ENCODE measurements at regions not wholly inside any gene's neighbourhood (a gene's known extent, or its start where the extent isn't known, plus 50 kb on each side); places are given as distances from the start of the nearest gene placed in this dataset.
A peak's percentile ranks its signal among the peaks of the same experiment; 100 is the strongest.

DNA sequence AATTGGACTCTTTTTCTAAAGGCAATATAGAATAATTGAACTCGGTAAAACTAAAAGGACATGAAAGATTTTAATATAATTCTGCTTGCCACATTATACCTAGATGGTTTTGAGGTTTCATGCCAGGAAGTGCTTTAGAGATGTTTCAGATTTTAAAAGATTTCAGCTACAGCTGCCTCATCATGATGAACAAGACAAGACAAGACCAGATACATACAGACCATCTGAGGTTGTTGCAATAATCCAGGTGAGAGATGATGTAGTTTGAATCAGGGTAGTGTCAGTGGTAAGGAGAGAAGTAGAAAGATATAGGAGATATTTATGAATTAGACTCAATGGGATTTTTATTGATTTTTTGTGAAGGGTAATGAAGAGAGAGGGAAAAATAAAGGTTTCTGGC is 374.3 kb upstream of the HSF2 start:
- DNase-seq (ENCODE audit: low read depth, low spot score), result no peak
- H3K27ac ChIP-seq, result peak overlapping the region; percentile 19

DNA sequence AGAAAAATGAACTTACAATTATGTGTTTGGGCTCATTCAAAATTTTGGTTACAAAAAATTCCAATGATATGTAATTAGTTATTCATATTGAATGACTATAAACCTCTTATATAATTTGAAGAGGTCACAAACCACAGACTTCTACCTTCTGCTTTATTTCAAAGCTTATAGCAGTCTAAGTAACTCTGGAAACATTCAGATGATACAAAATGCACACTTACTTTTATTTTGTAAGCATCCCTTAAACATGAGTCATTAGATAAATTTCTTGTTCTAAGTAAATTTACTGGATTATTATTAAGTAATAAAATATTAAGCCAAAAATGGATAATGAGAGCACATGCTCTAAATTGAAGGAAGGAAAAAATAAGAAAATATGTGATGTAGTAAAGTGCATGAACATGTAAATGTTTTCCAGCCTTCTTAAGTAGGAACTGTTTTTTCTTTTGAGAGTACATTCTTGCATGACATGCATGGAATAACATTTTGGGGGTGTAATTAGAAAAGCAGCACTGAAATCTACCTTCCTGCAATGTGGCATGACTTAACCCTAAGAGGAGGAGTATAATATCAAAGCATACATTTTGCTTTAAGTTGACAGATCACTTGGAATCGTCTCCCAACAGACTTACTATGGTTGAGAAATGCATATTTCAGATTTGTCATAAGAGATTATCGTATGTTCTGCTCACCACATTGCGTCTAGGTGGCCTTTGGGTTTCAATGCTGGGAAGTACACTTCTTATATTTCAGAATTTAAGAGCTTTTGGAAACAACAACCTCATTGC is 372.7 kb upstream of the HSF2 start:
- DNase-seq (ENCODE audit: low read depth, low spot score), result no peak

DNA sequence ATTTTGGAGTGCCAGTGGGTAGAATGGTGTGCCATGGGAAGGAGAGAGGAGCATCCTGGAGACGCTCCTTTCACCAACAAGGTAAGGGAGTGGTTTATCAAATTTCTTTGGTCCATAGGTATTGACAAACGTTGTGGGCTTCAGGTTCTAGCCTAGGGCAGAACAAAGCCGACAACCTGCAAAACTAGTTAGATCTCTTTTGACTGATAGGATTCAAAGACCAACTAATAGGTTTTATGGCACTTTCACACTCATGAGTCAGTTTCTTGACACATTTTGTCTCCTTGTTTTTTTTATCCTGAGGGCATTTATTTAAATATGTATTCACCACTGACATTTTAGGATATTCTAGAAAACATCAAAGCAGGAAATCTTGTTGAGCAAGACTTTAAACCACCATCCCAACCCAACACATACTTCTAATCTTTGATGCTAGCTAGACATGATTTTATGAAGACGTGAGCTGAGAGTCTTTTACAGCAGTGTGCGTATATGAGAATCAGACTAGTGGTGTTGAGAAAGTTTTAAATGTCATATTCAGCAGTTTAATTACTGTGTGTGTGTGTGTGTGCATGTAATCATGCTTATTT is 370.4 kb upstream of the HSF2 start:
- no peak overlapping the region for H3K27ac ChIP-seq
- DNase-seq (ENCODE audit: low read depth, low spot score), result peak; percentile 73

More for the DNA sequence above, 372.7 kb upstream of the HSF2 start:
- no peak overlapping the region for H3K27ac ChIP-seq

DNA sequence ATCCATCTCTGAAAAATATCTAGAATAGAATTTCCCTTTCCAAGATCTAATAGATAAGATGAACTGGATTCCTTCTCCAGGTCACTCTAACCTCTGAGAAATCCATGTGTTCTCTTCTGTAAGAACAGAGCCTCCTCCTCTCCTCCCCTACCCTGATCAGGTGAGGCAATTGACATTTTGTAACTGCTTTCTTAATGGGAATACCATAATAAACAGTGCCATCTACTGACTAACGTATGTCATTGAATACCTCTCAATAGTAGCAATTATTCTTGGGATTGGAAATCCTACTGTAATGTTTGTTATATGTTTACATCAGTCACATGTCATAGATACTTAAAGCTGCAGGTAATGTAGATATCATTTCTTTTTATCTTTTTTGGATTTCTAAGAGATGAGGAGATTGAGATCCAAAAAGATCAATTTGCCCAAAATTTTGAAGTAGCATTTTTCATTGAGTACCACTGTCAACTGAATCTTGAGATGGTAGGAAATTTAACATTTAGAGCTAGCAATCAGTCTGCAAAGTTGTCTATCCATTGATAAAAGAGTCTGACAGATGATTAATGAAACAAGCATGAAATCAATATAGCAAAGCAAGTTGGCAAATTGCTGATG is 365.8 kb upstream of the HSF2 start:
- DNase-seq (ENCODE audit: low read depth, low spot score), result no peak
- H3K27ac ChIP-seq, result no peak overlapping the region

DNA sequence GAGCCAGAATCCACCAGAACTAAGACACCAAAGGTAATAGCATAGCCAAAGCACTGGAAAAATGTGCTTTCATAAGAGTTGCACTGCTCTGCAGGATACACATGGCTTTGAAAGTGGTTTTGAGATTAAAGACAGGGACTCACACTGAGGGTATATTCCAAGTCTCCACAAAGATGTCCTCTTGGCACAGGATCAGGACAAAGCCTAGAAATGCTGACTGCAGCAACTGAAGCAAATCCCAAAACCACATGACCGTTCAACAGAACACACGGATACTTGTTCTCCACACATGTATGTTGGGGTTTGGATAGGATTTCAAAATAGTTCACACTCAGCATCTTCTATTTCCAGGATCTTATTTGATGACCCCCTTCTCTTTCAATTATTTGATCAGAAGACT is 364.3 kb upstream of the HSF2 start:
- no peak for DNase-seq (ENCODE audit: low read depth, low spot score)
- no peak overlapping the region for H3K27ac ChIP-seq

DNA sequence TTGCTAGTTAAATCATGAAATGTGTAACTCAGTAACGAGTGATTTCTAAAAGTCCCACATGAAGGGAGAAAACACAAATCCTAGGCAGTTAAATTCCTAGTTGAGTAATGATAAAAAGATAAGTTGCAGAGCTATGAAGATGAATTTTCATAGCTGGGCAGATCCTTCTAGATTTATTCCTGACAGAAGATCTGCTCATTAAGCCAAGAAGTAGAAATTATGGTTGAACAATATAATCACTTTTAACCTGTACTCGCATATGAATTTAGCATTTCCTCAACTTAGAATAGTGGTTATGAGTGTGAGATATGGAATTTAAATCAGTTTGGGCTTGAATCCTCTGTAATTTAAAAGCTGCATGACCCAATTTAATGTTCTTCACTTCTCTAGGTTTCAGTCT is 359.2 kb upstream of the HSF2 start:
- no peak overlapping the region for H3K27ac ChIP-seq
- no peak for DNase-seq (ENCODE audit: low read depth, low spot score)

DNA sequence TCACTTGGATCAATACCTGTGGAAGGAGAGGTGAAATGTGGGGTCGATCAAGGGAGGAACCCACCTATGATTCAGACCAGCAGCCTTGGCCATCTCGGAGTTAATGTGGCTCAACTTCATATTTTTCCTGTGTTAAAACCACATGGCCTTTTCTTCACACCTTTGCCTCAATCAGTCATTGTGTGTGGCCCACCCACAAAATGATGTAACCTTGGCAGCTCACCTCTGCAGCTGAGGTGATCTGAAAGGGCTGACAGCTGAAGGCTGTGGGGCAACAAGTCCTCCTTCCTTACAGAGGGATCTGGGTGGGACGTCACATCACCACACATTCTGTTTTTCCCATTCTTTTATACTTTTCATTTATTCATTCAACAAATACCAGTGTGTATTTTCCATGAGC is 357.1 kb upstream of the HSF2 start:
- no peak for DNase-seq (ENCODE audit: low read depth, low spot score)
- H3K27ac ChIP-seq, result no peak overlapping the region

DNA sequence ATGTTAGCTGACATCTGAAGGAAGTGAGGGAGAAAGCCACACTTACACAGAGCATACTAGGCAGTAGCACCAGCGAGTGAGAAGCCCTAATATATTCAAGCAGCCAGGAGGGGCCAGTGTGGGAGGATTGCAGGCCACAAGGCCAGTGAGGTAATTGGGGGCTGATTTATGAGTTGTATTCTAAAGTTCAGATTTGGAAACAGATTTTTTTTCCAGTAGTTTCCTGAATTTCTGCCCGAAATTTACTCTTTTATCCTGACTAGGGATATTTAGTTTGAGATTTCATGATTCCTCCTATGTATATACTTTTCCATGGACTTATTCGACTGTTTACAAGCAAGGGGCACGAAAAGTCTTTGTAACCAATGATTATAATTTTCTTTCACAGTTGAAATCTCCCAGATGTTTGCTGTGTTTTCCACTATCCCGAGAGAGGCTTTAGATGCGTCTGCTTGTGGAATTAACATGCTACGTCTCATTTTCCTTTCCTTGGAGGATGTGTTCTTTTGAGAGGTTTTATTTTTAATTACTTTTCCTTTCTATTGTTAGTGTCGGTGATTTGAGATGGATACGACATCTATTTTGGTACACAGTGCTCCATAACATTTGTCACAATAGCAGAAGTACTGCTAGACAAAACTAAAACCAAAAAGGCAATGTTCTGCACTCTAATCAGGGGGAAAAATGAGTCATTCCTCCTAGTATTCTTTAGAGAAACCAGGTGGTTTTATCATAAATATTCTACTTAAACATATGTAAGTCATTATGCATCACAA is 356.3 kb upstream of the HSF2 start:
- no peak overlapping the region for H3K27ac ChIP-seq
- DNase-seq (ENCODE audit: low read depth, low spot score), result no peak

DNA sequence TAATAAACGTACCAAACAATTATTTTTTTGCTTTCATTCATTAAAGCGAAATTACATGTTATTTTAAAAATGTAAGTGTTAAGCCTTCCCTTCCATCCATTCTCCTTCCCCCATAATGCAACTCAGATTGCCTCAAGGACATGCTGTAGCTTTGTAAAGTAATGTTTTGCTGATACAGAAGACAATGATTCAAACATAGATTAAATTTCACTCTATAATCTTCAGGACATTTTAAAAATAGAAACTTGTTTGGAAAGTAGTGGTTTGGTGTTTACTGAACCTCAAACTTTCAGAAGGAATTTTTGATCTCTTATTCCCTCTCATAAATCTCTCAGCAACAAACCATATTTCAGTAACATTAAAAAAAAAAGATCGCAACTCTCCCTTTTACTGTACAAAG is 350.9 kb upstream of the HSF2 start:
- no peak for DNase-seq (ENCODE audit: low read depth, low spot score)
- H3K27ac ChIP-seq, result no peak overlapping the region

DNA sequence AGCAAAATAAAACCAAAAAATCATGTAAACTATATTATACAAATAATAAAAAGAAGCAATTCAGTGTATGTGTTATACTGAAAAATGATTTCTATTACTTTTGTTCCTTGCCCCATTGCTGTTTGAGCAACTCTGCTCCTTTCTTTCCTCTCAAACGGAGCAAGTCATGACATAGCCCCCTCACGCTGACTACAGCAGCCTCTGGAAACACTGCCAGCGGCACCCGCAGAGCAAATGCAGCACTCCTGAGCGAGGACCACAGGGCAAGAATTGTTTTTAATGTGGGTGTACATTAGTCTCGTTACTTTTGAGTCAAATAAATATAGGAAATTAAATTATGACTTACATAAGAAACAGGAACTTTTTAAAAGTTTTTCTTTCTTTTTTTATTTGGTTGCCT is 350.1 kb upstream of the HSF2 start:
- no peak for DNase-seq (ENCODE audit: low read depth, low spot score)
- H3K27ac ChIP-seq, result no peak overlapping the region

DNA sequence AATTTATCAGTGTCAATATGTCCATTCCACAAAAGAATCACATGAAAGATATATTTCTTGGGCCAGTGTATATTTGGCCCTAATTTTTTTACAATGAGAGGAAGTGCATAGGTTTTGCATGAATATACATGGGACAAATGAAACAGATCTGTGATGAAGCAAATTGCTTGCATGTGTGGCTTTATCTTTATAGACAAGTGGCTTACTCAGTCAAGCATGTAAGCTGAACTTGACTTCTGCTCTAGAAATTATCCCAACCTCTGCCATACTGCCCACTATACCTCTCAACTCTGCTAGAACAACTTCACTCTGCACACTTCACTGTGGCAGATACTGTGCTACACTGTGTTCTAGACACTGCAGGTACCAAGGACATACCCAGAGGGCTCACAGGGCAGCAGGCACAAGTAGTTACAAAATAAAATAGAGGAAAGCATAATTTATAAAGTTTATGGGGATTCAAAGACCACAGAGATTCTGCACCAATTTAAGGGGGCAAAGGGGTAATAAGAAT is 349.2 kb upstream of the HSF2 start:
- H3K27ac ChIP-seq, result no peak overlapping the region
- no peak for DNase-seq (ENCODE audit: low read depth, low spot score)

DNA sequence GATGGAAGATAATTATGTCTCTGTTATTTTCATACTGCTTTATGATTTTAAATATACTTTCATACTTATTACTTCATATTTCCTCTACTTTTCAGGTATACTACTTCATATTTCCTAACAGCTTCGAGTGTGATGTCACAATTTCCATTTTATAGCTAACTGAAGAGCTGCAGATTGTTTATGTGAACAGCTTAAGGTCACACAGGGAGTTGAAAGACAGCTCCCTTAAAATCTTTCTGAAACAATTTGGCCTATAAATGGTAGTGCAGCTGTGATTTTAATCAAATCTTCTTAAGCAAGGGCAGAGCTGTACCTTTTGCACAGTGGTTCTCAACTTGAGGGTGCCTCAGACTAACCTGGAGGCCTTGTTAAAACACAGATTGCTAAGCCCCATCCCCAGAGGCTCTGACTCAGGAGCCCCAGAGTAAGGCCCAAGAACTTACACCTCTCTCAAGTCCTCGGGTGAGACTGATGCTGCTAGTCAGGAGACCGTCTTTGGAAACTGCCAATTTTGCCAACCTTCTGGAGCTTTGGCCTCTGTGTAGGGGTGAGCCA is 347.0 kb upstream of the HSF2 start:
- no peak overlapping the region for H3K27ac ChIP-seq
- no peak for DNase-seq (ENCODE audit: low read depth, low spot score)

DNA sequence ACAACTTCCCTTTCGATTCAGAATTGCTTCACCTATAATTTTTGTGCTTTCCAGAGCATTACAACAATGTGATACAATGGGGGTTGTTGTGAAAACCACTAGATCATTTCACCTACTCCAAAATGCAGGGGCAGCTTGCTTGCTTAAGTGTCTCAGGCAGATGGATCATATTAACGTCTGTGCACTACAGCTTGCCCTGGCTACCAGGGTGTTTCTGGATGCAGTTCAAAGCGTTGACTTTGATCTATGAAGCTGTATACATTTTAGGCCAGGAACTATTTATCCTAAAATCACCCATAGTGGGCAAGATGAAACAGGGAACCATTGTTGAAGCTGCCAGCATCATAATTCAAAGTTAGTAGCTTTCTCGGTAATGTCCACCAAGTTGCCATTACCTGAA is 339.5 kb upstream of the HSF2 start:
- H3K27ac ChIP-seq, result no peak overlapping the region
- no peak for DNase-seq (ENCODE audit: low read depth, low spot score)

DNA sequence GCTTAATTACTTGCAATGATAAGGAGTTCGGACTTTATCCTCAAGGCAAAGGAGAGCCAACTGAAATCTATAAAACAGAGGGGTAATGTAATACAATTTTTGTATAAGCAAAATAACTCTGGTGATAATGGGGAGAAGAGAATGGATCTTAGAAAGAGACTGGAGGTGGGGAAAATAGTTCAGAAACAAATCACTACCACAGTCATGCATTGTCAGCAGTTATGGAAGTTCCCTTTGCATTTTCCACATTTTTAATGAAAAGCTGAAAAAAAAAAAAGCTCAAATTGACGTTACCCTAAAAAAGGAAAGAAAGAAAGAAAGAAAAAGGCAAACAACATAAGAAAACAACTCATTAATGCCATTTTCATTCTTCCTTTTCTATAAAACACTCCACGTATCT is 337.6 kb upstream of the HSF2 start:
- no peak overlapping the region for H3K27ac ChIP-seq
- no peak for DNase-seq (ENCODE audit: low read depth, low spot score)

DNA sequence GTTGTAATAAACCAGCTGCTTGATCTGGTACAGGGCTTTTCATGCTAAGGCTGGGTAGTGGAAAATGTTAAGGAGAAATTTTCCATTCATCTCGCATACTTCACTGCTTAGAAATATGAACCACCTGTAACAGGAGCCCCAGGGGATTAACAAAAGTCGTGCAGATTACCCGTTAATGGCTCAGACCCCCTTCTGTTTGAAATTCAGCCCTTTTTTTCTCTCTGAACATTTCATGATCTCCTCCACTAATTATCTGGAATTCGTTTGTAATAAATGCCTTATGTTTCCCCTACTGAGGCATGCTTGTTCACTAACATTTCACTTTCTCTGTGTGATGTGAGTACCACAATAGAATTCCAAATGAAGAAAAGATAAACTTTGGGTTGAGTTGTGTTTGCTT is 336.4 kb upstream of the HSF2 start:
- DNase-seq (ENCODE audit: low read depth, low spot score), result no peak
- no peak overlapping the region for H3K27ac ChIP-seq

DNA sequence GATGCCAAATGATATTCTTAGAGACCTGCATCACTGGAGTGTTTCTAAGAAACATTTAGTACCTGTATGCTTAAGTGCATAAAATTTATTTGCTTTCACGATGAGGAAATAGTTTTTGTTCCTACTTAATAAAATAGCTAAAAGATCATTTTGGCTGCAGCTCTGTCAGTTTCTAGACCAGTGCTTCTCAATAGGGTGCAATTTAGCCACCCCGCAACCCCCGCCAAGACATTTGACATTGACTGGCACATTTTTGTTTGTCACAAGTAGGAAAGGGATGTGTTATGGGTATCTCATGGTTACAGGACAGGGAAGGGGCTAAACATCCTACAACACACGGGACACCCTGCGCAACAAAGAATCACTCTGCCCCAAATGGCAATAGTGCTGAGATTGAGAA is 335.7 kb upstream of the HSF2 start:
- no peak overlapping the region for H3K27ac ChIP-seq
- DNase-seq (ENCODE audit: low read depth, low spot score), result no peak

DNA sequence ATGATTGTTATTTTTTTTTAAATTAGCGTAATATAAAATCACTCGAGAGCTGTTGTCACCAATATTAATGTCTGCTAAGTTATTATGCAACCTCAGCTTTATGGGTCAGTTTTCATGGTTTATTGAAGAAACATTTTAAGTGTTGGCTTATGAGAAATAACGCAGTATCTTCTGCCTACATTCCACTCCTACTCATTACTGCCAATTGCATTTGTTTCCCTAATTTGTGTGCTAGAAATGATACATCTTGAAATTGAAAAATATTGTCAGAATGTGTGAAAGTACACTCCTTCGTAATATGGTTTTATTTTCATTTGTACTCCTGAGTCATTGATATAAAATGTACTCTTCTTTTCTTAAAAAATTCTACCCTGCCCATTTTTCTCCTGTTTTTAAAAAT is 333.3 kb upstream of the HSF2 start:
- H3K27ac ChIP-seq, result no peak overlapping the region
- DNase-seq (ENCODE audit: low read depth, low spot score), result no peak

DNA sequence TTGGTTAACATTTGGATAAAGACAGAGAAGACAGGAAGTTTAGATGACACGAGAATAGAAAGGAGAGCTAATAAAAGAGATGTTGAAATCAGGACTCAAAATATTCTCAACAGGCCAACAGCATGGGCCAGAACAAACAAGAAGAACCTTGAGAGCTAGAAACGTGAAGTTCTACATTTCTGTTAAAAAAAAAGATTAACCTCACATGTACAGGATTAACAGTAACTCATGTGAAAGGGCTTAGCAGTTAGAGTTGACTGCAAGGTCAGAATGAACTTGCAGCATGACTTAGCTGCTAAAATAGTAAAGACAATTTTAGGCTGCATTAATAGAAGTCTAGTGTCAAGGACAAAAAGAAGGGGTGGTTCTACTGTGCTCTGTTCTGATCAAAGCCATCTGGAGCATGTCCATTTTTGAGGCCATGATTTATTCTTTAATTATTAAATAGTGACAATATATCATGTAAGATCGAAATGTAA is 331.1 kb upstream of the HSF2 start:
- no peak for DNase-seq (ENCODE audit: low read depth, low spot score)
- H3K27ac ChIP-seq, result no peak overlapping the region

DNA sequence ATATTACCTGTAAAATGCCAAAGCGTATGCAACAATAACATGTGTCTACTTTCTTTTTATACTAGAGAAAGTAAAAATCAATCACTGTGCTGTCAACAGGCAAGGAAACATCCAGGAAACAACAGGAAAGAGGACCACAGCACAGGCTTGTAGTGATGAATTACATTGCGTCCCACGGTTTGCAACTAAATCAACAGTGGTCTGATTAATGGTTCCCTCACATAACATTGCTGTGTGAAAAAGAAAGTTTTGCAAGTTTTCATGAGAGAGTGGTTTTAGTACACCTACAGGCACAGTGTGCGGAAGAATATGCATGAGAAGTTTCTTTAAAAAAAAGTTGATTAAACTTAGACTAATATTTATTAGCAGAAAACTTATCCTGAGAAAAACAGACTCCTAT is 329.5 kb upstream of the HSF2 start:
- no peak overlapping the region for H3K27ac ChIP-seq
- DNase-seq (ENCODE audit: low read depth, low spot score), result no peak

DNA sequence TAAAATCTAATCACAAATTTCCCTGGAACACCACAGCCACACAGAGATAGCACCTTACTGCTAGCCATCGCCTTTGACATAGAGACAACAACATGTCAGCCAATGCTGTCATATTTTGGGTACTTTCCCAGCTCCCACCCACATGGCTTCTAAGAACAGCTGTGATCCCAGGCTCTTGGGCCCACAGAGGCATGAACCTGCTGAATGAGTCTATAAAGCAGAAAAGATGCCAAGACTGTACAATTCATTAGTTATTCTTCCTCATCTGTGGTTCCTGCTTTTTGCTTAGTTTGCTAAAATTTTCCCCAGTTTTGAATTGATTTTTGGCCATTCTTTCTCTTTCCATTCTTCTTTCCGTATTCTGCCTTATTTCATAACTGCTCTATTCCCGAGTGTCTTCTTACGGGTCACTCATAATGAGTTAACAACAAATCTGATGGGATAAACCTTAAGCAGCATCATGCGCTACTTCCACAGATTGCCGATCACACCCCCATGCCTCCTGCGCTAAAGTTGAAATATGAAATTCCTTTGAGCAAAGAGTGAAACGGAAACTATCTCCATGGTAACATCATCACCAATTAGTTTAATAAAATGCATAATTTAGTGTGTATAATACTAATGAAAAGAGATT is 327.3 kb upstream of the HSF2 start:
- H3K27ac ChIP-seq, result no peak overlapping the region
- no peak for DNase-seq (ENCODE audit: low read depth, low spot score)

Data from epithelial cell of prostate (primary cell).